Upper lobe of left lung (tissue), 4 donors: ENCODE measurements at regions not wholly inside any gene's neighbourhood (a gene's known extent, or its start where the extent isn't known, plus 50 kb on each side); places are given as distances from the start of the nearest gene placed in this dataset.

Experiments
- CTCF ChIP-seq, 6 experiments: fragments of 450-650 bp in 4 of 6; fragments of 200-600 bp in 2 of 6; sonication (generic) in 2 of 6; IDR thresholded peaks; one replicate each; pipeline ENCODE4 v1.5.1; 2016 to 2019; ENCODE audit warnings: antibody characterized with exemption in 6 of 6
- POLR2A ChIP-seq, 4 donors: fragments of 450-650 bp; IDR thresholded peaks; one replicate each; pipeline ENCODE4 v1.5.1; 2016 to 2017; ENCODE audit warnings: antibody characterized with exemption in 4 of 4, mild to moderate bottlenecking in 2 of 4
- POLR2AphosphoS5 ChIP-seq, 2 donors: sonication (generic); formaldehyde crosslinking; IDR thresholded peaks; one replicate each; pipeline ENCODE4 v1.5.1; 2017; ENCODE audit warnings: antibody characterized with exemption in 2 of 2

- no peak for TF ChIP-seq POLR2A (IDR thresholded peaks at IDR 0.05)
- no peak for TF ChIP-seq CTCF (IDR thresholded peaks at IDR 0.05)
- TF ChIP-seq POLR2AphosphoS5 (IDR thresholded peaks at IDR 0.05) = peak in 1 of 2 donors; percentile 52
Observed at GRCh38 chr10:14397066-14397465, 66.3 kb upstream of the FRMD4A start.
